ENCODE measurements at regions not wholly inside any gene's neighbourhood (a gene's known extent, or its start where the extent isn't known, plus 50 kb on each side); places are given as distances from the start of the nearest gene placed in this dataset.
"Not testable (repeated sequence)": the region's sequence is repeated elsewhere in the genome, so short reads cannot be mapped to it uniquely, and the experiment has no call there.

- H3K27me3 ChIP-seq (ENCODE audit: control insufficient read depth in 1 of 2, insufficient read depth in 2 of 2, low read length in 2 of 2) = no peaks in the 10 kb centered on the region
- H3K27ac ChIP-seq (ENCODE audit: low read length) = peak overlapping the region; percentile 71
These were observed 80.1 kb upstream of the SH3PXD2B start for GRCh38 chr5:172534229-172535107.

GRCh38 chr5:172533399-172534228, 79.3 kb upstream of the SH3PXD2B start:
- peak overlapping the region in 1 of 2 donors; percentile 52 for H3K9ac ChIP-seq (ENCODE audit: low read length in 2 of 2)
- peaks cover 26% of the 10 kb centered on the region for H3K4me1 ChIP-seq (ENCODE audit: control insufficient read depth, insufficient read depth, low read length)
- H3K27me3 ChIP-seq (ENCODE audit: control insufficient read depth in 1 of 2, insufficient read depth in 2 of 2, low read length in 2 of 2) = no peaks in the 10 kb centered on the region
- no peaks in the 10 kb centered on the region for H3K9me3 ChIP-seq (ENCODE audit: control insufficient read depth in 2 of 2, low read length in 2 of 2)
- peak overlapping the region; percentile 41 to 54 for H3K4me3 ChIP-seq (ENCODE audit: low read length in 2 of 2)
- no peaks in the 10 kb centered on the region for H3K36me3 ChIP-seq (ENCODE audit: control insufficient read depth in 2 of 2, insufficient read depth in 2 of 2, low read length in 2 of 2)
- H3K27ac ChIP-seq (ENCODE audit: low read length) = peak overlapping the region; percentile 71

More at GRCh38 chr5:172534229-172535107, 80.1 kb upstream of the SH3PXD2B start:
- no peaks in the 10 kb centered on the region for H3K9me3 ChIP-seq (ENCODE audit: control insufficient read depth in 2 of 2, low read length in 2 of 2)
- H3K9ac ChIP-seq (ENCODE audit: low read length in 2 of 2) = no peak overlapping the region
- no peaks in the 10 kb centered on the region for H3K36me3 ChIP-seq (ENCODE audit: control insufficient read depth in 2 of 2, insufficient read depth in 2 of 2, low read length in 2 of 2)
- peak overlapping the region in 1 of 2 donors; percentile 54 for H3K4me3 ChIP-seq (ENCODE audit: low read length in 2 of 2)
- peaks cover 26% of the 10 kb centered on the region for H3K4me1 ChIP-seq (ENCODE audit: control insufficient read depth, insufficient read depth, low read length)

GRCh38 chr5:172533058-172533398, 78.7 kb upstream of the SH3PXD2B start:
- Histone ChIP-seq H3K27ac (ENCODE audit: low read length) (no peak overlapping the region), H3K9ac (ENCODE audit: low read length in 2 of 2) (peak overlapping the region in 1 of 2 donors; percentile 52), H3K36me3 (ENCODE audit: control insufficient read depth in 2 of 2, insufficient read depth in 2 of 2, low read length in 2 of 2) (no peaks in the 10 kb centered on the region), H3K4me1 (ENCODE audit: control insufficient read depth, insufficient read depth, low read length) (peaks cover 27% of the 10 kb centered on the region), H3K9me3 (ENCODE audit: control insufficient read depth in 2 of 2, low read length in 2 of 2) (no peaks in the 10 kb centered on the region), H3K4me3 (ENCODE audit: low read length in 2 of 2) (peak overlapping the region in 1 of 2 donors; percentile 54), H3K27me3 (ENCODE audit: control insufficient read depth in 1 of 2, insufficient read depth in 2 of 2, low read length in 2 of 2) (no peaks in the 10 kb centered on the region)

- not testable (repeated sequence) for H3K27ac ChIP-seq (ENCODE audit: low read length); H3K36me3 ChIP-seq (ENCODE audit: control insufficient read depth in 2 of 2, insufficient read depth in 2 of 2, low read length in 2 of 2)
- H3K4me1 ChIP-seq (ENCODE audit: control insufficient read depth, insufficient read depth, low read length) = peaks cover 29% of the 10 kb centered on the region
These were observed 78.1 kb upstream of the SH3PXD2B start for GRCh38 chr5:172532439-172532838.

GRCh38 chr5:172531704-172532026, 77.3 kb upstream of the SH3PXD2B start:
- Histone ChIP-seq H3K4me1 (ENCODE audit: control insufficient read depth, insufficient read depth, low read length) (peaks cover 29% of the 10 kb centered on the region), H3K4me3 (ENCODE audit: low read length in 2 of 2) (no peak overlapping the region), H3K9me3 (ENCODE audit: control insufficient read depth in 2 of 2, low read length in 2 of 2) (no peaks in the 10 kb centered on the region), H3K27me3 (ENCODE audit: control insufficient read depth in 1 of 2, insufficient read depth in 2 of 2, low read length in 2 of 2) (no peaks in the 10 kb centered on the region), H3K36me3 (ENCODE audit: control insufficient read depth in 2 of 2, insufficient read depth in 2 of 2, low read length in 2 of 2) (no peaks in the 10 kb centered on the region), H3K9ac (ENCODE audit: low read length in 2 of 2) (no peak overlapping the region), H3K27ac (ENCODE audit: low read length) (no peak overlapping the region)

More at GRCh38 chr5:172532439-172532838, 78.1 kb upstream of the SH3PXD2B start:
- H3K9ac ChIP-seq (ENCODE audit: low read length in 2 of 2); H3K4me3 ChIP-seq (ENCODE audit: low read length in 2 of 2); H3K9me3 ChIP-seq (ENCODE audit: control insufficient read depth in 2 of 2, low read length in 2 of 2); H3K27me3 ChIP-seq (ENCODE audit: control insufficient read depth in 1 of 2, insufficient read depth in 2 of 2, low read length in 2 of 2): not testable (repeated sequence)

GRCh38 chr5:172530878-172531703, 76.8 kb upstream of the SH3PXD2B start:
- Histone ChIP-seq H3K36me3 (ENCODE audit: control insufficient read depth in 2 of 2, insufficient read depth in 2 of 2, low read length in 2 of 2) (no peaks in the 10 kb centered on the region), H3K27ac (ENCODE audit: low read length) (no peak overlapping the region), H3K9ac (ENCODE audit: low read length in 2 of 2) (no peak overlapping the region), H3K27me3 (ENCODE audit: control insufficient read depth in 1 of 2, insufficient read depth in 2 of 2, low read length in 2 of 2) (no peaks in the 10 kb centered on the region), H3K4me1 (ENCODE audit: control insufficient read depth, insufficient read depth, low read length) (peaks cover 29% of the 10 kb centered on the region), H3K9me3 (ENCODE audit: control insufficient read depth in 2 of 2, low read length in 2 of 2) (no peaks in the 10 kb centered on the region), H3K4me3 (ENCODE audit: low read length in 2 of 2) (no peak overlapping the region)

GRCh38 chr5:172530406-172530805, 76.1 kb upstream of the SH3PXD2B start:
- Histone ChIP-seq H3K4me3 (ENCODE audit: low read length in 2 of 2) (no peak overlapping the region), H3K9ac (ENCODE audit: low read length in 2 of 2) (no peak overlapping the region), H3K9me3 (ENCODE audit: control insufficient read depth in 2 of 2, low read length in 2 of 2) (no peaks in the 10 kb centered on the region), H3K27ac (ENCODE audit: low read length) (no peak overlapping the region), H3K27me3 (ENCODE audit: control insufficient read depth in 1 of 2, insufficient read depth in 2 of 2, low read length in 2 of 2) (no peaks in the 10 kb centered on the region), H3K4me1 (ENCODE audit: control insufficient read depth, insufficient read depth, low read length) (peaks cover 31% of the 10 kb centered on the region), H3K36me3 (ENCODE audit: control insufficient read depth in 2 of 2, insufficient read depth in 2 of 2, low read length in 2 of 2) (no peaks in the 10 kb centered on the region)

- Histone ChIP-seq H3K27ac (ENCODE audit: low read length) (no peak overlapping the region), H3K27me3 (ENCODE audit: control insufficient read depth in 1 of 2, insufficient read depth in 2 of 2, low read length in 2 of 2) (no peaks in the 10 kb centered on the region), H3K36me3 (ENCODE audit: control insufficient read depth in 2 of 2, insufficient read depth in 2 of 2, low read length in 2 of 2) (no peaks in the 10 kb centered on the region), H3K9me3 (ENCODE audit: control insufficient read depth in 2 of 2, low read length in 2 of 2) (no peaks in the 10 kb centered on the region), H3K9ac (ENCODE audit: low read length in 2 of 2) (no peak overlapping the region), H3K4me1 (ENCODE audit: control insufficient read depth, insufficient read depth, low read length) (peaks cover 29% of the 10 kb centered on the region), H3K4me3 (ENCODE audit: low read length in 2 of 2) (no peak overlapping the region)
These were observed 75.6 kb upstream of the SH3PXD2B start for GRCh38 chr5:172529896-172530295.

GRCh38 chr5:172528440-172528839, 74.1 kb upstream of the SH3PXD2B start:
- peaks cover 25% of the 10 kb centered on the region for H3K4me1 ChIP-seq (ENCODE audit: control insufficient read depth, insufficient read depth, low read length)
- H3K9me3 ChIP-seq (ENCODE audit: control insufficient read depth in 2 of 2, low read length in 2 of 2) = no peaks in the 10 kb centered on the region
- no peaks in the 10 kb centered on the region for H3K36me3 ChIP-seq (ENCODE audit: control insufficient read depth in 2 of 2, insufficient read depth in 2 of 2, low read length in 2 of 2)
- H3K27ac ChIP-seq (ENCODE audit: low read length) = no peak overlapping the region
- no peaks in the 10 kb centered on the region for H3K27me3 ChIP-seq (ENCODE audit: control insufficient read depth in 1 of 2, insufficient read depth in 2 of 2, low read length in 2 of 2)
- H3K4me3 ChIP-seq (ENCODE audit: low read length in 2 of 2) = no peak overlapping the region
- no peak overlapping the region for H3K9ac ChIP-seq (ENCODE audit: low read length in 2 of 2)

GRCh38 chr5:172527559-172527958, 73.2 kb upstream of the SH3PXD2B start:
- H3K4me1 ChIP-seq (ENCODE audit: control insufficient read depth, insufficient read depth, low read length) = peaks cover 17% of the 10 kb centered on the region
- no peaks in the 10 kb centered on the region for H3K36me3 ChIP-seq (ENCODE audit: control insufficient read depth in 2 of 2, insufficient read depth in 2 of 2, low read length in 2 of 2)
- H3K9ac ChIP-seq (ENCODE audit: low read length in 2 of 2) = no peak overlapping the region
- no peak overlapping the region for H3K27ac ChIP-seq (ENCODE audit: low read length)
- no peaks in the 10 kb centered on the region for H3K27me3 ChIP-seq (ENCODE audit: control insufficient read depth in 1 of 2, insufficient read depth in 2 of 2, low read length in 2 of 2)
- H3K4me3 ChIP-seq (ENCODE audit: low read length in 2 of 2) = no peak overlapping the region
- no peaks in the 10 kb centered on the region for H3K9me3 ChIP-seq (ENCODE audit: control insufficient read depth in 2 of 2, low read length in 2 of 2)
